ENCODE measurements at regions not wholly inside any gene's neighbourhood (a gene's known extent, or its start where the extent isn't known, plus 50 kb on each side); places are given as distances from the start of the nearest gene placed in this dataset.
"Not testable (repeated sequence)": the region's sequence is repeated elsewhere in the genome, so short reads cannot be mapped to it uniquely, and the experiment has no call there.

DNA sequence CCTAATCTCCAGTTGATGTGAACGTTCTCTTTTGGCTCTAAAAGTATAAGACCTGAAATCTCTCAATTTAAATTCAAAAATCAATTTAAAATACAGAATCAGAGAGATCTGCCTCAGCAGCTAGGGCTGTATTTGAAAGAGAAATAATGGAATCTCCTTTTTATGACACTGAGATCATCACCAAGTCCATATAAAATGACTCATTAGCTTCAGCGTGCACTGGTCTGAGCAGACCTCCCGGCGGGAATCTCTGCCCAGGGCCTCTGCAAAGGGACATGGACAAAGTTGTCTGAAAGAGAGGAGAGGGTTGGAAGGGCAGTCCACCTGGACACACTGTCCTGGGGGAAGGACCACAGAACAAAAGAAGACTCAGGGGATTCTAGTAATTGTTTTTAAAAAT, 855.6 kb downstream of the EFNB2 start:
- no peak for DNase-seq

DNA sequence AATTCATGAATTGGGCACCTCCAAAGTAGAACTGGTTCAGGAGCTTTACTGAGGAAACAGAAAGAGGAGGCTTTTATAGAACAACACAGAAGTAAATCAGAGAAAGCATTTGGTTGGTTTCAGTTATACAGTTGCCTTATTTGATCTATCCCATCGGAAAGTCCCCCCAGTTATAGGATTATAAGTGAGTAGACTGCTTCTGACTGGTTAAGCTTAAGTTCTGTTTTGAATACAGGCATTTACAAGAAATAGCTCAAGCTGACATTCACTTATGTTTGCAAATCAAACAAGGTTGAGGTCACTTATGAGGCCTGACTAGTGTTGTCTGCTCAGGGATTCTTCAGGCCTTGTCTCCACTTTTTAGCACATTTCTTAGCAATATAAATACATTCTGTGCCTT, 857.4 kb downstream of the EFNB2 start:
- no peak for DNase-seq

DNA sequence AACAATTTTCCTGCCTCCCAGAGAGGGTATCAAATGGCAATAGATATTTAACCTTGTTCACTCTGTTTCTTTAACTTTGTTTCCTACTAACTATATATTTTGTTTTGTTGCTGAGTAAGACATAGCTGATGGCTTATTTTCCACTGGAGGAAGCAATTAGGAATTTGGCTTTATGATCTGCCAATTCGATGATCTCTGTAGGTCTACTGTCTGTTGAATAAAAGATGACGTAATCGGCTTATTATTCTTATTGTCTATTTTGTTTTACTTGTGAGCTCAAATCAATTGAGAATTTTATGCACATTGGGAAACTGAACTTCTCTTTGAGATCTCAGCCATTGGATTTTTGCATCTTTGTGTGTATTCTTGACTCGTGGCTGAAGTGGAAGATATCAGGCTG, 862.6 kb downstream of the EFNB2 start:
- no peak for DNase-seq

DNA sequence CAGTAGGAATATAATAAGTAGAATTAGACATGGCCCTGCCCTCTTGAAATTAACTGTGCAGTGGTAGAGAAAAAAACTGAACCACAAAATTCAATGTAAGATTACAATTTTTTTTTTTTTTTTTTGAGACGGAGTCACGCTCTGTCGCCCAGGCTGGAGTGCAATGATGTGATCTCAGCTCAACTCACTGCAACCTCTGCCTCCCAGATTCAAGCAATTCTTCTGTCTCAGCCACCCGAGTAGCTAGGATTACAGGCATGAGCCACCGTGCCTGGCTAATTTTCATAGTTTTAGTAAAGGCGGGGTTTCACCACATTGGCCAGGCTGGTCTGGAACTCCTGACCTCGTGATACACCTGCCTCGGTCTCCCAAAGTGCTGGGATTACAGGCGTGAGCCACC, 864.3 kb downstream of the EFNB2 start:
- DNase-seq, result not testable (repeated sequence)

DNA sequence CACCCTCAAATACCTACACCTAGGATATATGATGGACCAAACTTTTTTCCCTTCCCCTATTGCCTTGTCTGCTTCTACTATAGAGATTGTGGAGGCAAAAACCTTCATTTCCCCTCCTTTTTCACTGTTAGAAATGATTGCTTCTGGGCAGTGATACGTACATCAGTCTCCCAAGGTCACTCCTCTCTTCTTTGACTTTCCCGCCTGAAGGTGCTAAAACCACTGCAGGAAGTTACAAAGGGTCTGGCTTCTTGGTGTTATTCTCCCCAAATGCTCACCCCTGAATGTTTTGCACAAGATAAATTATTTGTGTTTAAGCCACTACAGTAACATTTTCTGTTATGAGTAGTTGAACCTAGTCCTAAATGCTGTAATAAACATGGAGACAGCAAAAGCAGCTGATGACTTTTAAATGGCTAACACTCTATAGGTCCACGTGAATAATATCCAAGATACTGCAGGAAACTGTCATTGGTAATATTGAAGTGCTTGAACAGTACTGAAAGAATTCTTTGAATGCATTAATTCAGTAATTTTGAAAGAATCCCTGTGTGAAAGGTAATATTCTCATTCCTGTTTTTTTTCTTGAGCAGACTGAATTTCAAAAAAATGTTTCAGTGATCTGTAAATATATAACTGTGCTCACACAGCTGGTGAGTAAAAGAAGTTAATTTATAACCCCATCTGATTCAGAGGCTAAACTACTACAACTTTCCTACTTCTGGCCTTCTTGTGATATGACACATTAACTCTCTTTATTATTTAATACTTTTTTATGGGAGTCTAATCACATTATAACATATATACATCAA, 865.1 kb downstream of the EFNB2 start:
- DNase-seq, result peak; percentile 27

DNA sequence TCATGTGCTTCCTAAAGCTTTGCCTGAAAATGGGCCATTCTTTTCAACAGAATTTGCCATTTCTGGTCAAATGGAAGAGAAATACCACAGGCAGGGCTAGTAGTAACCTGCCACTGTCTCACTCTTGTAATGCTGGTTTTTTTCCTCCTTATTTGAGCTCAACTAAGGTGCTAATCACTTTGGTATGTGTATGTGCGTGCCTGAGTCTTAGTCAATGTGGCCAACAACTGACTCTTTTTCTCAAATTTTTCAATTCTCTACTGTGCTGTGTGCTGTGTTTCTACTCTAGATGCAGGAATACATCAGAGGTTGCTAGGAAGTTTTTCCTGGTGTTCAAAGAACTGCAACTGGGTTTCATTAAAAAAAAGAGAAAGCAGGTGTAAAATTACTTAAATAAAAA, 870.2 kb downstream of the EFNB2 start:
- DNase-seq, result no peak

DNA sequence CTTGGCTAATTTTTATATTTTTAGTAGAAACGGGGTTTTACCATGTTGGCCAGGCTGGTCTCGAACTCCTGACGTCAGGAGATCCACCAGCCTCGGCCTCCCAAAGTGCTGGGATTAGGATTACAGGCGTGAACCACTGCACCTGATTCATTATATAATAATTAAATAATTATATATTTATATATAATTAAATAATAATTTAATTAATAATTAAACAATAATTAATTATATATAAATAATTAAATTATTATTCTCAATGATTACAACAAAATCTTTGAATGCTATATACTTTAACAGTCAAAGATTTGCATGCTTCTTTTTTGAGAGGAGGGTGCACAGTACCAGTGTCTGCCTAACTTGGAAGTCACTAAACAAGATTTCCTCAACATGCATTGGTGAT, 872.3 kb downstream of the EFNB2 start:
- no peak for DNase-seq

DNA sequence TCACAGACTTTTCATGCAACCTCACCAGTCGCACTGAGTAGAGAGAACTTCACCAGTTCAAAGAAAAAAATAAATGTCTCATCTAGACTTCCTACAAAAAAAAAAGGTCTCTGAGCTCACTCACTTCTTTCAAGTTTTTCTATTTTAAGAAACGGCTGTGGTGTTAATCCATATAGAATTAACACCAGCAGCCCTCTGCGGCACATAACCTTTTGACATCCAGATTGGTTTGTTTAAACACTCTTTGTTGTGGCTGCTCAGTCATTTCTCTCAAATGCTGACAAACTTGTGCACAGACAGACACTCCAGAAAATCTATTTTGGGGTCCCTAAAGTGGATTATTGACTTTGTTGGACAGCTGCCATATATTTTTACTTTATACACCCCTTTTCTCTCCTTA, 874.9 kb downstream of the EFNB2 start:
- no peak for DNase-seq

DNA sequence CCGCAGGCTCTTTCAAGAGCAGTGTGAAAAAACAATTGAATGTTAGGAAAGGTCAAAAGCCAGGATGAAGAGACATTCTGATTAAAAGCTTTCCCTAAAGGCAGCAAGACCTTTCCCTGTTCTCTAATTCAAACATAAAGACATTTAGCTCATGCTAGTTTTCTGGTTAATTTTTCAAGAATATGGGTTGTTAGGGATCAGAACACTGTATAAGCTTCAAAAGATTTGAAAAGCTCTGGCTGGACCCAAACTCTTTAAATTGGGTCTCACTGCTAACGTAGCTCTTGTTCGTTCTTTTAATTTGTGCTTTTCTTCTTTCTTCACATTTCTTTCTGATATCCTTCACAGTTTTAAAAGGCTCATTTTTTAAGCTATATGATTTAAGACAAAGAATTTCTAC, 877.0 kb downstream of the EFNB2 start:
- DNase-seq, result no peak

DNA sequence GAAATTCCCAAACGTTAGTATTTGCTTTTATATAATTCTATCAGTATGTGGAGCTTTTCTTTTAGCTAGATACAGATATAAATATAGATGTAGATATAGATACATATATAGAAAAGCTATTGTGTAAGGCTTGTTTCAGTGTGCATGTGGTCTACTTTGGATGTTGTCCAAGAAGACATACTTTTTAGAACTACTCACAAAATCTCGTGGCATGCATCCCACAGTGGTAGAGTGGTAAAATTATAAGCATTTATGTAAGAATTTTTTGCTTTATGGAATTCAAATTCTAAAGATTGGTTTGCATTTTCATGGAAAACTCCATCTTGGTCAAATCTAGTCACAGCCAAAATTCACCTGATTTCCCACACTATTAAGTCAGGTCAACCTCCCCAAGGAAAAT, 880.4 kb downstream of the EFNB2 start:
- no peak for DNase-seq

DNA sequence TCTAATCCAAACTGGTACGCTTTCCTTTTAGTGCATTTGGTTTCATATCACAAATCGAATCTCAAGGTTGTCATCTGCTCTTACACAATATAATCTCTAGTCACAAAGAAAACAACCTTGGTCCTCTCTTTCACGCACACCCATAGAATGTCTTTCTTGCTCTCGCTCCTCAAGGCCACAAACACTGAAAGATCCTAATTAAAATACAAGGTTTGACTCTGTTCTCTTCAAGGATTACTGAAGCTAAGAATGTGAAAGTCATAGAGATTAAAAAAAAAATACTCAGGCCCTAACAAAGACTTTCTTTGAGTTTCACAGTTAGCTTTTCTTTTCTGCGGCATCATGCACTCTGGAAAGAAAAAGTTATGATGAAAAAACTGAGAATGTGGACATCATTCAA, 891.5 kb downstream of the EFNB2 start:
- DNase-seq, result no peak

DNA sequence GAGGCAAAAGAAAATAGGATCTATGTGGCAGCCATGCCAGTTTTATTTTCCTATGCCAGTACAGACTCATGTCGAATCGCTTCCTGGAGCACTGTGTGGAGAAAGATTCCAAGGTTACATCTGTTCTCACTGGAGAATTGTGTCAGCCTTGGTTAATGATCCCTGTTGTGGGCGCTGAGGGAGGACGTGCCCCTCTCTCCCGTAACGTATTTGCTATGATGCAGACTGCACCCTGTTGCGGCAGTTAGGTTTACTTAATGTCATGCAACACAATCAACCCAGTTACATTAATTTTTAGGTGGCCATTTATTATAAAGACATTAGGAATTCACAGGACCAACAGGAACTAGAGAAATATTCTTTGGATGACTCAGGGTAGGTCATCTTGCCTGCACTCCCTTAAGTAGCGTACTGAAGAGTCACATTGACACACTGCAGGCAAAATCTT, 892.9 kb downstream of the EFNB2 start:
- DNase-seq, result no peak

DNA sequence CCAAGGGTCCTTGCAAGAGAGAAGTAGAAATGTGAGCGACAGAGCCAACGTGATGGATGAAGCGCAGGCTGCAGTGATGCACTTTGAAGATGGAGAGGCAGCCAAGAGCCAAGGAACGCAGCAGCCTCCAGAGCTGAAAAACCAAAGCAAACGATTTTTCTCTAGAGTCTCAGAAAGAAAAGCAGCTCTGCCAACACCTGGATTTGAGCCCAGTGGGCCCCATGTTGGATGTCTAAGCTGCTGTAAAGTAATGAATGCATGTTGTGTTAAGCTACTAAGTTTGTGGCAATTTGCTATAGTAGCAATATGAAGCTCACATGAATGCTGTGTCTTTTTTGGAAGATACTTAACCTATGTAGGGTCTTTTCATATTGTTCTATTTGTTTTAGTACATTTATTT, 894.3 kb downstream of the EFNB2 start:
- no peak for DNase-seq

DNA sequence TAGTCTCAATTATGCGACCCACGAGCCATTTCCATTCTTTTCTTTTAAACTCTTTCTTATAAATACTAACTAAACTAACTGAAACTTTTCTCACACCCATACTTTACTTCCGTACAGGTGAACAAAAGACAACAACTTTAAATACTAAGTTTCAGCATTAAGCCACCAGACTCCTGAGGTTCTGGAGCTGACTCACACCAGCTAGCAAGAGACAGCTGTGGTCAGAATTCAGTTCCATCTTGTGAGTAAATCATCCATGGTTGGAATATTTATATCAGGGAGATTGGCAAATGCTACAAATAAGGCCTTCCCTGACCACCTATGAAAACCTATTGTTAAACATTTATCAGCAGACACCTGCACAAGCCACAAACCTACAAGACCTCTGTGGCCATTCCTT, 897.0 kb downstream of the EFNB2 start:
- DNase-seq, result no peak

DNA sequence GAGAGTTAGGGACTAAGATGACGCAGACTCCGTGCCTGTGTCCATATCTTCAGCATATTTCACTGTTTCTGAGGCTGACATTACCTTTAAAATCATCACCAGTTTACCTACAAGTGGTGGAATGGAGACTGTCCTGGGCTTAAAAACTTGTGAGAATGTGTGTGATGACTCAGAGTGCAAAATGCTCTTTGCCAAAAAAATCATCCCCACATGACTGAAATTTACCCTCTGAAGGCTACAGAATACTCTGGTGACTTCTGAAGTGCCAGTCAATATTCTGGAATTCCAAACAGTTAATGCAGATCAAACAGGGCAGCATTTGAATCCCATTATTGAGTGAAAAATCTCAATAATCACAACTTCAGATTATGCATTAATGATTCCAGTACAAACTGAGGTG, 901.4 kb downstream of the EFNB2 start:
- DNase-seq, result no peak

DNA sequence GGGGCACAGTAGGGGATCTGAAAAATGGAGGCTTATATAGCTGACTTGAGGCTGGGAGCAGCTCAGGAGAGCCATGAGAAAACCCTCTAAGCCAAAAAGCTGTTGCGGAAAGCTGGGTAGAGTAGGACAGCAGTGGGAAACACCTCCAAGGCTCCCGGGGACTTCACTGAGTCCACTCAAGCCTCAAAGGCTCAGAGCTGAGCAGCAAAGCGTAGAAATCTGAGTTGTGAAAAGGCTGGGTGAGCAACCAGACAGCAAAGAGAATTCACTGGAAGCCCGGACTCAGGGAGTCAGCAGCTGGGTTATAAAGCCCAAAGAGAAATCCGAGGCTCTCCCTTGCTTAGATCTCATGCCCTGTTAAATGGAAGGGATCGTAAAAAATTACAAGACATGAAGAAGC, 905.0 kb downstream of the EFNB2 start:
- DNase-seq, result no peak

DNA sequence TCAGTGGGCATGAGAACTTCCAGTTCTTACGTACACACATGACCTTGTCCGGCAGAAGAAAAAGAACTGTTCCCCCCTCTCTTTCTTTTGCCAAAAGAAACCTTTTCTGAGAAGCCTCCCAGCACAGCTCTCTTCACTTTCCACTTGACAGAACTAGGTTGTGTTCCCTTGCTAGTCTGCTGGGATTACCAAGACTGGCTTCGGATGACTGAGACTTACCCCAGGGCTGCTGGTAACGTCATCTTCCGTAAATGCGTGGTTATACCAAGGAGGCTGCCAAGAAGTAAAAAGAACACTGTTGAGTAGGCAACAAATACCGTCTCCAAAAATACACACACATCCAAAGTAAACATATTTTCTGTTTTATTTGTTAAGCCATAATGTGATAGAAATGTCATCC, 908.2 kb downstream of the EFNB2 start:
- DNase-seq, result no peak

DNA sequence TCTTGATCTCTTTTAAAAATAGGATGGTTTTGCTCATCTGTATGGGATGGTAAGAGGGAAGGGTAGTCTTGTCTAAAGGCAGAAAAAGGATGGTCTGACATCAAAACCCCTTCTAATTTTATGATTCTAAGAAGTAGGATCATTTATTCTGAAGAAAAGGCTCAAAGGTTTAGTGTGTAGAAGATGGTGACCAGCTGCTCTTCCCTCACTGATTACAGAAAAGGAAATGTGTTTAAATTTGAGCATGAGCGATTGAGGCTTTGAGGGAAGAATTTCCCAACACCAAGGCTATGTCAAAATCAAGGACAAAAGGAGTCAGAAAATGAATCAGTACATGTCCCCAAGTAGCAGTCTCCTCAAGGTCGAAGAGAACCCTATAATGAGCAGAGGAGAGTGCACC, 909.8 kb downstream of the EFNB2 start:
- DNase-seq, result peak; percentile 28

DNA sequence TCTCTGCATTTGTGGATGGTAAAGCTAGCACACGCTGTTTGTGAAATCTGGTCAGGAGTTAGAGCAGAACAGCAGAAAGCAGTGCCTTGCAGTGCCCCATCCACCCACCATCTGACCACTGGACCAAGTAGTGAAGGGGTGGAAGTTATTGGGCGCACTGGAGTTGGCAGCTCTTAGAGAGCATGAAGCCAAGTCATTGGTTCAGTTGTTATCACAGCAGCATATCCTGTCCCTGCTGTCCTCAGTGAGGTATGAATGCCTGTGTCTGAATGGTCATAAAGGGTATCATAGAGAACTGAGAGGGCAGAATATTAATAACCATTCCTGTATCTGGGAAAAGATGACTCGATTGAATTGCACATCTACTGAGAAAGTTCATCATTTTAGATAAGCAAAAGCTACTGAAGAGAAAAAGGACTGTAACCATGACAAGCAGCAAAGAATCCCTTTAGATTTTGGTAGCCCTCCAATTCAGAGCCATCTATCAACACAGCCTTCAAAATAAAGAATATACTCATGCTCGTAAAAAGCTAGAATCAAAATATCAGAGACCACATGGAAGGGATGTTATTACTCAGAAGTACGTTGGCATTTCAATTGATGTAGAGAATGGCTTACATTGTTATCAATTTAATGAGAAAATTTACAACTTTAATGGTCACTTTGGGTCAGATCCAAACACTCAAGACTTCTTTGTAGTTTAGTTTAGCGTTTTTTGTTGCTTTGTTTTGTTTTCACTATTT, 919.0 kb downstream of the EFNB2 start:
- DNase-seq, result peak; percentile 27

DNA sequence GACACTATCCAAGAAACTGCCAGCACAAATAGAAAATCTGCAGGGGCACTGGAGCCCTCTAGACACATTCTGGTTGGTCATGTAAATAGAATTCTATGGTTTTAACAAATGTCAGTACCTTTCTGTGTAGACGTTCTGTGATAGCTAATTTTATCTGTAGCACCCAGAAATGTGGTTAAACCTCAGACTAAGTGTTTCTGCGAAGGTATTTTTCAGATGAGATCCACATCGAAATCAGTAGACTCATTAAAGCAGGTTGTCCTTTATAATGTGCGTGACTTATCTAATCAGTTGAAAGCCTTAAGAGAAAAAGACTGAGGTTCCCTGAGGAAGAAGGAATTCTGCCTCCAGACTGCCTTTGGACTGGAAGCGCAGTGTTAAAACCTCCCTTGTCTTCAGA, 922.9 kb downstream of the EFNB2 start:
- no peak for DNase-seq

DNA sequence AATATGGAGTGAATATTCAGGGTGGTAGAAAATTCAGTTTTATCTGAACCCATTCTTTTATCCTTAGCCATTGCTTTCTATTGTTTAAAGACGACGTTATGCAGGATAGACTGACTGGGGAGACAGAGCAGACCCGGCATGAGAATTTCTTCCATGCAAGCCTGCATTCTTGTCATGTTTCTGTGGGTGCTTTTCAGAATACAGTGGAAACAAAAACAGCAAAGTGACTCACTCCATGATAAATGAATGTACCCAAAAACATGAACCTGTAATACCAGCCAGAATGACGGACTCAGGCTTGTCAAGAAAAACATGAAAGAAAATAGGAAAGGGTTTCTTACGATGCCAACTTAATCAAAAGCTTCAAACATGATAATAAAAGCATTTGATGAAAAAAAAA, 924.0 kb downstream of the EFNB2 start:
- no peak for DNase-seq

DNA sequence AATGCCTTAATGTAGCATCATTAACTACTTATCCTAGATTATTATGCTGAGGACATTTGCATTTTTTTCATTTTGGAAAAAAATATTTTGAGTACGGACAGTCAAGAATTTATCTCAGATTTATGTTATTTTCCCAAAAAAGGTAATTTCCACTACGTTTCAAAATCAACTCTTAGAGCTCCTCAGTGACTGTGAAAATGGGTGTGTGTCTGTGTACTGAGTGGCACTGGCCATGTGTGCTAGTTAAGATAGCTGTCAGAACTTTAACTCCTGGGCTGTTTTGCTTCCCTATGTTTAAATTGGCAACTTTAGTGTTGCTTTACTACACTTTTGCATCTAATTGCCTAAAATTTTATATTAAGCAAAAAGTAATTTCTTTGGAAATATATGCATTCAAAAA, 927.4 kb downstream of the EFNB2 start:
- DNase-seq, result no peak

DNA sequence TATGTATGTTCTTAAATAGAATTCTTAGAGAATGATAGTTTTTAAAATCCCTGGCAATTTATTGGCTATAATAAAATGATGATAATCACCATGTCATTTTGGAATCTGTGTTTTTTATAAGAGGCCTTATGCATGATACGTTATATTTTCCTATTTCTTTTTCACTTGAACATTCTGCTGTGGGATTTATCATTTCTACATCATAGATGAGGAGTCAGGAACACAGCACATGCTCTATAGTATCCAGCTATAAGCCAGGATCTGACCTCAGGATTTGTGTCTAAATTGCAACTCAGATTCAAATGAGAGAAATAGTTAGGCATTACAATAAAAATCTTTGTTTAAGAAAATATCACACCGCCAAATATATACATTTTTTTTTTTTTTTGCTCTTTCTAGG, 928.0 kb downstream of the EFNB2 start:
- DNase-seq, result no peak

DNA sequence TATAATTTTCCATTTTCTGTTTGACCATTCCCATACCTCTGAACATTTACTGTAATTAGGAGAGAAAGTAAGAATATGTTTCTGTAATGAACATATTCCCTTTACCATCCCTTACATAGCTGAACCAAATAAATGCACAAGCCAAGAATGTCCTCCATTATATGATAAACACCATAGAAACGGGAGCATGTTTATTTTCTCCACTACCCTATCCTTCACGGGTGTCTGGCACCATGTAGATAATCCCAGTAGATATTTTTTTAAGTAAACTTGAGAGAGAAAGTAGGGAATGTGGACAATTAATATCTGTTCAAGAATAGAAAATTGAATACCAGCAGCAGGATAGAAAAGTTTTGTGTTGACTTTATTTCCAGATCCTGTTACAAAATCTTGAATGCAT, 928.4 kb downstream of the EFNB2 start:
- no peak for DNase-seq

Measured in renal pelvis (tissue), 1 donor.